OCI-LY7 (cell line): ENCODE measurements at regions not wholly inside any gene's neighbourhood (a gene's known extent, or its start where the extent isn't known, plus 50 kb on each side); places are given as distances from the start of the nearest gene placed in this dataset.

Experiments used
- BruUV-seq: library from RNA; stranded (reverse); fragments of 400-500 nt; replicated peaks from 2 replicates; lab custom pipeline; 2021; lab: Mats Ljungman, UMichigan
- CTCF ChIA-PET: fragments of 300-600 bp; sonication (Branson Sonifier 250); formaldehyde crosslinking; loops from one replicate; lab custom pipeline; 2022; ENCODE audit warnings: antibody characterized with exemption; ENCODE audit not compliant: unreplicated experiment; lab: Charles Lee
- POLR2A ChIA-PET: fragments of 300-600 bp; sonication (Branson Sonifier 250); formaldehyde crosslinking; loops from one replicate; lab custom pipeline; 2022; ENCODE audit warnings: antibody characterized with exemption; lab: Charles Lee
- DNase-seq: peaks from one replicate; pipeline ENCODE4 v3.0.0-alpha.2; 2015; ENCODE audit warnings: low spot score
- H2AFZ ChIP-seq: fragments of 200-600 bp; sonication (generic), shearing (Covaris generic); 2 replicates; pipeline ENCODE4 v1.6.1; 2014; ENCODE audit warnings: mild to moderate bottlenecking, antibody characterized with exemption, low read length, moderate library complexity
- H3K27ac ChIP-seq: fragments of 200-600 bp; sonication (generic); 2 replicates; pipeline ENCODE4 v1.5.1; 2014; ENCODE audit warnings: mixed run types, low read depth, mild to moderate bottlenecking, moderate library complexity, low read length, inconsistent platforms; ENCODE audit not compliant: poor library complexity, severe bottlenecking
- H3K36me3 ChIP-seq: fragments of 200-600 bp; sonication (generic); 2 replicates; pipeline ENCODE4 v1.6.1; 2014; ENCODE audit warnings: mild to moderate bottlenecking, antibody characterized with exemption, low read length, moderate library complexity, mixed read lengths; ENCODE audit not compliant: insufficient read depth
- H3K4me1 ChIP-seq: fragments of 200-600 bp; sonication (generic); 2 replicates; pipeline ENCODE4 v1.5.1; 2014; ENCODE audit warnings: mild to moderate bottlenecking, low read length; ENCODE audit not compliant: insufficient read depth, poor library complexity, severe bottlenecking
- H3K4me2 ChIP-seq: fragments of 200-600 bp; sonication (generic); 2 replicates; pipeline ENCODE4 v1.6.1; 2014; ENCODE audit warnings: mild to moderate bottlenecking, low read length
- H3K4me3 ChIP-seq: fragments of 200-600 bp; sonication (generic); 2 replicates; pipeline ENCODE4 v1.5.1; 2014; ENCODE audit warnings: mild to moderate bottlenecking, low read depth, low read length; ENCODE audit not compliant: poor library complexity, severe bottlenecking
- H3K79me2 ChIP-seq: fragments of 200-600 bp; sonication (generic); 2 replicates; pipeline ENCODE4 v1.6.1; 2016; ENCODE audit warnings: low read depth, mild to moderate bottlenecking, low read length, moderate library complexity, mixed read lengths; ENCODE audit not compliant: insufficient read depth
- H3K9me2 ChIP-seq: fragments of 200-600 bp; sonication (generic); 2 replicates; pipeline ENCODE4 v1.6.1; 2016; ENCODE audit warnings: mild to moderate bottlenecking, low read length, mixed read lengths; ENCODE audit not compliant: insufficient read depth
- H3K9me3 ChIP-seq: fragments of 200-600 bp; sonication (generic); 2 replicates; pipeline ENCODE4 v1.6.1; 2014; ENCODE audit warnings: mild to moderate bottlenecking, mixed run types, low read length, mixed read lengths
- H4K20me1 ChIP-seq: fragments of 200-600 bp; sonication (generic); 2 replicates; pipeline ENCODE4 v1.6.1; 2014; ENCODE audit warnings: mild to moderate bottlenecking, antibody characterized with exemption, low read length, moderate library complexity, mixed read lengths; ENCODE audit not compliant: insufficient read depth
- EZH2phosphoT487 ChIP-seq: fragments of 200-600 bp; sonication (generic); IDR thresholded peaks from 2 replicates; pipeline ENCODE4 v1.6.1; 2018; ENCODE audit warnings: low read depth, borderline replicate concordance, mild to moderate bottlenecking, mixed run types, antibody characterized with exemption, low read length, moderate library complexity, mixed read lengths
- intact Hi-C: fragments of 100-400 bp; cut with micrococcal nuclease; formaldehyde crosslinking; loops from one replicate; pipeline ENCODE4 v1.10.0; 2022; ENCODE audit not compliant: unreplicated experiment
- TF ChIP-seq, protein P1 (sequence below): fragments of 200-600 bp; sonication (generic); conservative IDR thresholded peaks from 2 replicates; pipeline ENCODE4 v1.5.1; 2014; ENCODE audit warnings: mild to moderate bottlenecking, antibody characterized with exemption, low read length, moderate library complexity, mixed read lengths

DNA sequence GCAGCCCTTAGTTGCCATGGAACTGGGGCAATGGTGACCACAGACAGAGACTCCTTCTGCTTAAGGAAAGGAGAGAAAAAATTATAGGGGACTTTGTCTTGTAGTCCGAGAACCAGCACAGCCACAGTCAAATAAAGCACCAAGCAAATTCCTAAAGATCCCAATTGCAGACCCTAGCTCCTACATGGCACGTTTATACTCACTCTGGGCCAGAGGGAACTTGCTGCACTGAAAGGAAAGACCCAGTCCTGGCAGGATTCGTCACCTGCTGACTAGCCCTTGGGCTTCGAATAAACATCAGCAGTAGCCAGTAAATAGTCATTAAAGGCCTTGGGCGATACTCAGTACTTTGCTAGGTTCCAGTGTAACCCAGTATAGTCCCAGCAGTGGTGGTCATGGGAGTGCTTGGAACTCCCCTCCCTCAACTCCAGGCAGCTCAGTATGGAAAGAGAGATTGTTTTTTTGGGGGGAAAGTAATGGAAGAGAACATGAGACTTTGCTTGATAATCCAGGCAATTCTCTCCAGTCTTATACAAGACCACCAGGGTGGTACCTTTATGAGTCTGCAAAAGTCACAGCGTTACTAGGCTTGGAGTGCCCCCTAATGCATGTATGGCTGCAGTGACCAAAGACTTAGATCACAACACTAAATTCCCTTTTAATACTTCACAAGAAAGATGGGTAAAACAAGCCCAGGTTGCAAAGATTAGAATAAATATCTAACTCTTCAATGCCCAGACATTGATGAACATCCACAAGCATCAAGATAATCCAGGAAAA is 66.4 kb upstream of the AGTR1 start:
- DNase-seq: no peak
- no peak for TF ChIP-seq EZH2phosphoT487
- TF ChIP-seq, protein P1, sequence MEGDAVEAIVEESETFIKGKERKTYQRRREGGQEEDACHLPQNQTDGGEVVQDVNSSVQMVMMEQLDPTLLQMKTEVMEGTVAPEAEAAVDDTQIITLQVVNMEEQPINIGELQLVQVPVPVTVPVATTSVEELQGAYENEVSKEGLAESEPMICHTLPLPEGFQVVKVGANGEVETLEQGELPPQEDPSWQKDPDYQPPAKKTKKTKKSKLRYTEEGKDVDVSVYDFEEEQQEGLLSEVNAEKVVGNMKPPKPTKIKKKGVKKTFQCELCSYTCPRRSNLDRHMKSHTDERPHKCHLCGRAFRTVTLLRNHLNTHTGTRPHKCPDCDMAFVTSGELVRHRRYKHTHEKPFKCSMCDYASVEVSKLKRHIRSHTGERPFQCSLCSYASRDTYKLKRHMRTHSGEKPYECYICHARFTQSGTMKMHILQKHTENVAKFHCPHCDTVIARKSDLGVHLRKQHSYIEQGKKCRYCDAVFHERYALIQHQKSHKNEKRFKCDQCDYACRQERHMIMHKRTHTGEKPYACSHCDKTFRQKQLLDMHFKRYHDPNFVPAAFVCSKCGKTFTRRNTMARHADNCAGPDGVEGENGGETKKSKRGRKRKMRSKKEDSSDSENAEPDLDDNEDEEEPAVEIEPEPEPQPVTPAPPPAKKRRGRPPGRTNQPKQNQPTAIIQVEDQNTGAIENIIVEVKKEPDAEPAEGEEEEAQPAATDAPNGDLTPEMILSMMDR: peak; percentile 30; the same call in 1 of the 2 replicates
- Histone ChIP-seq H3K9me2 (no peaks in the 10 kb centered on the region), H3K4me3 (no peak overlapping the region), H3K4me2 (no peak overlapping the region), H2AFZ (no peak overlapping the region), H4K20me1 (no peaks in the 10 kb centered on the region), H3K79me2 (no peaks in the 10 kb centered on the region), H3K27ac (no peak overlapping the region), H3K4me1 (no peaks in the 10 kb centered on the region), H3K36me3 (no peaks in the 10 kb centered on the region), H3K9me3 (no peaks in the 10 kb centered on the region)
- no TSS peak for BruUV-seq
- ChIA-PET POLR2A (no interaction called here), CTCF (no interaction called here)
- intact Hi-C loops: no loop called here

DNA sequence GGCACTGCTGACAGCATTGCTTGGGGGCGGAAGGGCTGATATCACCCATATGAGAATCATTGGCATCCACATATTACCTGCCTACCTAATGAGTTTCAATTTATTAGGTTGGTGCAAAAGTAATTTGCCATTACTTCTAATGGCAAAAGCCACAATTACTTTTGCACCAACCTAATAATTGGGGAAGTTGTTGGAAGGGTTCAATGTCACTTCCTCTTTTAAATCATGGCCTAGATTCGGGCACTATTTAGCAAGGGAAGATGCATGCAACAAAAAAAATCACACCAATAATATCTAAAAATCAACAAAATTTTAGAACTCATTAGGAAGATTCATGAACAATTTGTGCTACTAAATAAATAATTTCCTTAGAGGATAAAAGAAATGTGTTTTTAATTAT is 56.0 kb upstream of the AGTR1 start:
- Histone ChIP-seq H3K4me1 (no peaks in the 10 kb centered on the region), H3K79me2 (no peaks in the 10 kb centered on the region), H3K9me3 (no peaks in the 10 kb centered on the region), H3K4me2 (no peak overlapping the region), H2AFZ (no peak overlapping the region), H3K4me3 (no peak overlapping the region), H3K9me2 (no peaks in the 10 kb centered on the region; the same call in 1 of the 2 replicates), H4K20me1 (no peaks in the 10 kb centered on the region), H3K27ac (no peak overlapping the region), H3K36me3 (no peaks in the 10 kb centered on the region)
- intact Hi-C loops: no loop called here
- no peak for DNase-seq
- TF ChIP-seq, protein P1: no peak
- no peak for TF ChIP-seq EZH2phosphoT487
- ChIA-PET CTCF (no interaction called here), POLR2A (interaction anchor here (0.7 kb wide), 1 partner anchor 392 kb away, joined by 3 read pairs; no protein-coding TSS in a partner anchor)
- no TSS peak for BruUV-seq

DNA sequence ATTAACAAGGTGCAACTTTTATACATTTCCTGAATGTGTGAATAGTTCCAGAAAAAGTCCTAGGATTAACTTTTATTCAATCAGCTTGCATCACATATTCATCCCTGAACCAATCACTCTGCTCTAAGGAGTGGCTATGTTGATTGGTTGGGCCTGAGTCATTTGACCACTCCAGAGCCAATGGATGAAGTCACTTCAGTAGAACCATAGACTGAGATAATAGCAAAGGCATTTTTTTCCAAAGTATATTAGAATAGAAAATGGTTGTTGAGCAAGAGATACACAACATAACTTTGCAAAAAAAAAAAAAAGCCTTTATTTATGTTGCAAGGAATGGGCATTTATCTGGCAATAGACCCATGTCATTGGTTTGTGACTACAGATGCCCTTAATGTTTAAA is 55.5 kb upstream of the AGTR1 start:
- intact Hi-C loops: no loop called here
- TF ChIP-seq, protein P1: no peak
- no peak for TF ChIP-seq EZH2phosphoT487
- Histone ChIP-seq H3K27ac (no peak overlapping the region), H3K9me3 (no peaks in the 10 kb centered on the region), H3K36me3 (no peaks in the 10 kb centered on the region), H3K79me2 (no peaks in the 10 kb centered on the region), H3K4me2 (no peak overlapping the region), H2AFZ (no peak overlapping the region), H4K20me1 (no peaks in the 10 kb centered on the region), H3K4me3 (no peak overlapping the region), H3K9me2 (no peaks in the 10 kb centered on the region; the same call in 1 of the 2 replicates), H3K4me1 (no peaks in the 10 kb centered on the region)
- BruUV-seq: no TSS peak
- ChIA-PET POLR2A (interaction anchor here (0.7 kb wide), 1 partner anchor 392 kb away, joined by 3 read pairs; no protein-coding TSS in a partner anchor), CTCF (no interaction called here)
- DNase-seq: no peak
